H1 (cell line): ENCODE measurements at regions not wholly inside any gene's neighbourhood (a gene's known extent, or its start where the extent isn't known, plus 50 kb on each side); places are given as distances from the start of the nearest gene placed in this dataset.

Experiments
- CTCF ChIA-PET: fragments of 300-600 bp; sonication (Branson Sonifier 250); formaldehyde crosslinking; loops from one replicate; lab custom pipeline; 2021; ENCODE audit not compliant: partially characterized antibody; lab: Charles Lee
- POLR2A ChIA-PET: fragments of 300-600 bp; sonication (Branson Sonifier 250); formaldehyde crosslinking; loops from one replicate; lab custom pipeline; 2021; ENCODE audit warnings: inconsistent platforms; ENCODE audit not compliant: partially characterized antibody; lab: Charles Lee
- DNase-seq, 2 experiments: peaks; one replicate each; pipeline versions ENCODE4 v3.0.0 to v3.0.0-alpha.2; 2010 to 2022; ENCODE audit warnings: low spot score in 2 of 2, low read depth in 1 of 2, mixed read lengths in 1 of 2
- FAIRE-seq: peaks from 2 replicates; lab custom pipeline; 2011; peaks lifted over from hg19 to GRCh38; lab: Jason Lieb, UNC
- H2AFZ ChIP-seq: 2 replicates; pipeline ENCODE4 v1.8.1; 2012; ENCODE audit warnings: low read length, inconsistent platforms
- H2AK5ac ChIP-seq: 2 replicates; pipeline ENCODE4 v1.6.1; 2013; ENCODE audit warnings: low read depth, low read length
- H2BK120ac ChIP-seq: replicated peaks from 2 replicates; pipeline ENCODE3; 2013; ENCODE audit warnings: low read depth, low read length, inconsistent platforms
- H2BK12ac ChIP-seq: 2 replicates; pipeline ENCODE4 v1.6.1; 2013; ENCODE audit warnings: low read depth, low read length
- H2BK15ac ChIP-seq: 2 replicates; pipeline ENCODE4 v1.6.1; 2013; ENCODE audit warnings: low read length
- H2BK20ac ChIP-seq: 2 replicates; pipeline ENCODE4 v1.6.1; 2013; ENCODE audit warnings: low read length
- H2BK5ac ChIP-seq: 2 replicates; pipeline ENCODE4 v1.6.1; 2013; ENCODE audit warnings: low read depth, low read length
- H3K14ac ChIP-seq: 2 replicates; pipeline ENCODE4 v1.6.1; 2013; ENCODE audit warnings: inconsistent platforms; ENCODE audit not compliant: insufficient read length
- H3K18ac ChIP-seq: 2 replicates; pipeline ENCODE4 v1.6.1; 2013; ENCODE audit warnings: low read length; ENCODE audit errors: extremely low read depth
- H3K23ac ChIP-seq: 2 replicates; pipeline ENCODE4 v1.6.1; 2013; ENCODE audit warnings: inconsistent platforms; ENCODE audit not compliant: insufficient read length
- H3K23me2 ChIP-seq: 2 replicates; pipeline ENCODE4 v1.6.1; 2013; ENCODE audit warnings: low read depth, low read length
- H3K27ac ChIP-seq: 2 replicates; pipeline ENCODE4 v1.6.1; 2011; ENCODE audit warnings: low read depth, low read length, inconsistent platforms
- H3K27me3 ChIP-seq, 4 experiments: replicated peaks in 1 of 4; 1 replicate in 1 of 4; 2 replicates in 3 of 4; pipeline versions ENCODE4 v1.6.1 to v1.8.1; 2011 to 2013; ENCODE audit warnings: low read length in 3 of 4, mild to moderate bottlenecking in 3 of 4, inconsistent platforms in 2 of 4, mixed read lengths in 2 of 4, moderate library complexity in 1 of 4; ENCODE audit not compliant: control insufficient read depth in 3 of 4, insufficient read depth in 3 of 4; ENCODE audit errors: extremely low read depth in 1 of 4
- H3K36me3 ChIP-seq, 4 experiments: 2 replicates each; pipeline versions ENCODE4 v1.6.1 to v1.8.1; 2011 to 2013; ENCODE audit warnings: mild to moderate bottlenecking in 4 of 4, low read length in 3 of 4, moderate library complexity in 2 of 4, control low read depth in 1 of 4, inconsistent platforms in 1 of 4; ENCODE audit not compliant: insufficient read depth in 4 of 4, control insufficient read depth in 2 of 4
- H3K4ac ChIP-seq: replicated peaks from 2 replicates; pipeline ENCODE3; 2013; ENCODE audit warnings: low read length, low read depth, mixed read lengths, inconsistent platforms; ENCODE audit not compliant: insufficient read length
- H3K4me1 ChIP-seq, 4 experiments: replicated peaks in 1 of 4; 1 replicate in 1 of 4; 2 replicates in 3 of 4; pipeline versions ENCODE4 v1.6.1 to v1.8.1; 2011 to 2013; ENCODE audit warnings: low read length in 3 of 4, inconsistent platforms in 2 of 4, mixed read lengths in 1 of 4; ENCODE audit not compliant: insufficient read depth in 4 of 4, control insufficient read depth in 3 of 4
- H3K4me2 ChIP-seq, 2 experiments: 2 replicates each; pipeline versions ENCODE4 v1.6.1 to v1.8.1; 2011 to 2013; ENCODE audit warnings: low read depth in 2 of 2, low read length in 2 of 2, control low read depth in 1 of 2, inconsistent platforms in 1 of 2, mild to moderate bottlenecking in 1 of 2; ENCODE audit not compliant: insufficient read depth in 1 of 2
- H3K4me3 ChIP-seq, 4 experiments: fragments of 200-600, 300-600 bp in 1 of 4; sonication (generic), shearing (Covaris generic), sonication (Bioruptor Twin) in 1 of 4; 2 replicates each; pipeline versions ENCODE4 v1.5.1 to v1.8.1; 2011 to 2016; ENCODE audit warnings: low read length in 4 of 4, low read depth in 3 of 4, control low read depth in 2 of 4, inconsistent platforms in 2 of 4, mild to moderate bottlenecking in 2 of 4, mixed read lengths in 1 of 4, moderate library complexity in 1 of 4; ENCODE audit not compliant: insufficient read depth in 2 of 4; ENCODE audit errors: extremely low read depth in 1 of 4
- H3K56ac ChIP-seq: replicated peaks from 2 replicates; pipeline ENCODE3; 2013; ENCODE audit warnings: low read depth, mild to moderate bottlenecking, mixed read lengths, low read length, inconsistent platforms; ENCODE audit not compliant: insufficient read length
- H3K79me1 ChIP-seq: 2 replicates; pipeline ENCODE4 v1.6.1; 2013; ENCODE audit warnings: low read depth, low read length, control low read depth
- H3K79me2 ChIP-seq, 2 experiments: 2 replicates each; pipeline versions ENCODE4 v1.6.1 to v1.8.1; 2012 to 2013; ENCODE audit warnings: low read length in 2 of 2, mild to moderate bottlenecking in 2 of 2, inconsistent platforms in 1 of 2; ENCODE audit not compliant: insufficient read depth in 2 of 2, control insufficient read depth in 1 of 2
- H3K9ac ChIP-seq, 4 experiments: replicated peaks in 1 of 4; 1 replicate in 1 of 4; 2 replicates in 3 of 4; pipeline versions ENCODE4 v1.6.1 to v1.8.1; 2011 to 2013; ENCODE audit warnings: low read depth in 3 of 4, low read length in 3 of 4, control low read depth in 2 of 4, mild to moderate bottlenecking in 2 of 4, moderate library complexity in 2 of 4, inconsistent platforms in 1 of 4; ENCODE audit errors: extremely low read depth in 1 of 4
- H3K9me3 ChIP-seq, 2 experiments: 2 replicates each; pipeline versions ENCODE4 v1.6.1 to v1.8.1; 2012 to 2013; ENCODE audit warnings: mild to moderate bottlenecking in 2 of 2, moderate library complexity in 2 of 2, control low read depth in 1 of 2, inconsistent platforms in 1 of 2, low read depth in 1 of 2, low read length in 1 of 2, mixed read lengths in 1 of 2; ENCODE audit not compliant: insufficient read depth in 2 of 2
- H4K20me1 ChIP-seq, 2 experiments: replicated peaks in 1 of 2; 2 replicates each; pipeline versions ENCODE3 to v1.8.1; 2011 to 2013; ENCODE audit warnings: inconsistent platforms in 2 of 2, low read length in 2 of 2, mild to moderate bottlenecking in 1 of 2; ENCODE audit not compliant: insufficient read depth in 2 of 2, control insufficient read depth in 1 of 2
- H4K5ac ChIP-seq: 2 replicates; pipeline ENCODE4 v1.6.1; 2013; ENCODE audit warnings: low read length, low read depth, mixed read lengths, inconsistent platforms; ENCODE audit not compliant: insufficient read length
- H4K8ac ChIP-seq: 2 replicates; pipeline ENCODE4 v1.8.0; 2013; ENCODE audit warnings: mild to moderate bottlenecking, moderate library complexity, low read length, inconsistent platforms; ENCODE audit not compliant: insufficient read depth; ENCODE audit errors: extremely low read depth
- H4K91ac ChIP-seq: replicated peaks from 2 replicates; pipeline ENCODE3; 2013; ENCODE audit warnings: low read length, mixed read lengths, inconsistent platforms; ENCODE audit not compliant: insufficient read length
- CEBPB ChIP-seq: IDR thresholded peaks from 2 replicates; pipeline ENCODE4 v1.6.1; 2012; ENCODE audit warnings: low read depth, low read length
- CREB1 ChIP-seq: IDR thresholded peaks from 2 replicates; pipeline ENCODE4 v1.6.1; 2012; ENCODE audit warnings: inconsistent platforms
- POLR2AphosphoS5 ChIP-seq: IDR thresholded peaks from 2 replicates; pipeline ENCODE4 v1.6.1; 2011; ENCODE audit warnings: low read depth, low read length
- POU5F1 ChIP-seq: IDR thresholded peaks from 2 replicates; pipeline ENCODE4 v1.6.1; 2011; ENCODE audit warnings: low read depth, mild to moderate bottlenecking, low read length, moderate library complexity
- TAF1 ChIP-seq: IDR thresholded peaks from 2 replicates; pipeline ENCODE4 v1.6.1; 2011; ENCODE audit warnings: mild to moderate bottlenecking, low read depth, low read length
- WGBS, 2 experiments: shearing (Covaris generic) in 1 of 2; methylation state at CpG; one replicate each; pipeline versions ENCODE4 v1.1.6 to v1.1.7; 2013 to 2015; ENCODE audit warnings: low lambda C conversion rate in 2 of 2, mixed read lengths in 2 of 2, inconsistent platforms in 1 of 2, low coverage in 1 of 2, missing lambda C conversion rate in 1 of 2; ENCODE audit not compliant: insufficient replicate concordance in 2 of 2, insufficient coverage in 1 of 2, insufficient read length in 1 of 2; ENCODE audit errors: extremely low coverage in 1 of 2, missing lambda C conversion rate in 1 of 2; 5-methylcytosine and 5-hydroxymethylcytosine counted together

DNA sequence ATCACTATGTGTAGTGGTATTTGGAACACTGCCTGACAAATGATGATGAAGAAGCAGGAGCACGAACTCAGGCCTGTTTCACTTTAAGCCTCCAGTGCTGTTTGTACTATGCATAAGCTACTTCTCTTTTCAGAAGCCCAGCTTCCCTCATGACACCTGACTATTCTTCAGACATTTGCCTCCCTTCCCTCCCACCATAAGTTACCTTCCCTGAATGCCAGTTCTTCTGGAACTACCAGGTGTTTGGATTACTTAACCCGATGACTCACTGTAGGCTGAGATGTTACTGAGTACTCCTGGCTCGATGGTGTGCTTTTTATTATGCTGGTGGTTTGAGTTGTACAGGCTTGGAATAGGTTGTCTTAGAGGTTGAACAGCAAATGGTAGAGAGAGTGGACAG lies 180.0 kb downstream of the SPATA31D1 start:
- CTCF ChIA-PET = no interaction called here
- FAIRE-seq = no peak

More for the DNA sequence above, 180.0 kb downstream of the SPATA31D1 start:
- Histone ChIP-seq H3K23ac (no peak overlapping the region), H3K4ac (no peak overlapping the region), H3K4me2 (no peak overlapping the region), H3K9me3 (no peaks in the 10 kb centered on the region), H2AK5ac (no peak overlapping the region), H4K20me1 (no peaks in the 10 kb centered on the region), H4K5ac (no peak overlapping the region), H2AFZ (no peak overlapping the region), H3K56ac (no peak overlapping the region), H3K9ac (no peak overlapping the region), H2BK5ac (no peak overlapping the region), H4K8ac (no peak overlapping the region), H3K79me1 (no peaks in the 10 kb centered on the region), H2BK20ac (no peak overlapping the region), H2BK120ac (no peak overlapping the region), H3K27me3 (no peaks in the 10 kb centered on the region), H3K27ac (no peak overlapping the region), H3K23me2 (no peaks in the 10 kb centered on the region; the same call in 1 of the 2 replicates), H2BK15ac (no peak overlapping the region), H3K4me1 (peaks cover 0 to 4% (median 1%) of the 10 kb centered on the region in 4 experiments; a peak in 2 of 7 replicates), H3K36me3 (no peaks in the 10 kb centered on the region), H3K4me3 (no peak overlapping the region), H3K79me2 (no peaks in the 10 kb centered on the region), H3K18ac (no peak overlapping the region), H3K14ac (no peak overlapping the region), H2BK12ac (no peak overlapping the region), H4K91ac (no peak overlapping the region)
- 96% methylated on average over 3 of the region's 3 CpGs; no CpG with 5 or more reads in 1 of the 2 experiments for WGBS, 2 experiments
- TF ChIP-seq POU5F1 (no peak), CREB1 (no peak), TAF1 (no peak), CEBPB (no peak), POLR2AphosphoS5 (no peak)
- no peak for DNase-seq
- POLR2A ChIA-PET = no interaction called here
